ENCODE measurements at regions not wholly inside any gene's neighbourhood (a gene's known extent, or its start where the extent isn't known, plus 50 kb on each side); places are given as distances from the start of the nearest gene placed in this dataset.
"Not testable (repeated sequence)": the region's sequence is repeated elsewhere in the genome, so short reads cannot be mapped to it uniquely, and the experiment has no call there.

- no peak for TF ChIP-seq CTCF (IDR thresholded peaks at IDR 0.05; ENCODE audit: insufficient read depth, missing control alignments)
- DNase-seq (ENCODE audit: insufficient read length, low spot score), result no peak
These were observed 405.5 kb upstream of the ADGRB3 start for GRCh38 chr6:68229566-68229965.

GRCh38 chr6:68226460-68226859 lies 408.6 kb upstream of the ADGRB3 start:
- FAIRE-seq, result peak; percentile 60

More at GRCh38 chr6:68229566-68229965, 405.5 kb upstream of the ADGRB3 start:
- no peak for FAIRE-seq

GRCh38 chr6:68225729-68226128 lies 409.4 kb upstream of the ADGRB3 start:
- FAIRE-seq, result no peak
- no peak for TF ChIP-seq CTCF (IDR thresholded peaks at IDR 0.05; ENCODE audit: insufficient read depth, missing control alignments)
- no peak for DNase-seq (ENCODE audit: insufficient read length, low spot score)

More at GRCh38 chr6:68226460-68226859, 408.6 kb upstream of the ADGRB3 start:
- TF ChIP-seq CTCF (IDR thresholded peaks at IDR 0.05; ENCODE audit: insufficient read depth, missing control alignments), result peak; percentile 53
- DNase-seq (ENCODE audit: insufficient read length, low spot score), result no peak

GRCh38 chr6:68211242-68211795 lies 423.8 kb upstream of the ADGRB3 start:
- DNase-seq (ENCODE audit: insufficient read length, low spot score), result no peak
- TF ChIP-seq CTCF (IDR thresholded peaks at IDR 0.05; ENCODE audit: insufficient read depth, missing control alignments), result no peak
- no peak for FAIRE-seq

- DNase-seq (ENCODE audit: insufficient read length, low spot score); FAIRE-seq: not testable (repeated sequence)
These were observed 427.5 kb upstream of the ADGRB3 start for GRCh38 chr6:68207612-68208011.

- DNase-seq (ENCODE audit: insufficient read length, low spot score) (no peak), FAIRE-seq (no peak)
- TF ChIP-seq CTCF (IDR thresholded peaks at IDR 0.05; ENCODE audit: insufficient read depth, missing control alignments), result no peak
These were observed 434.2 kb upstream of the ADGRB3 start for GRCh38 chr6:68200929-68201328.

GRCh38 chr6:68197356-68197755 lies 437.7 kb upstream of the ADGRB3 start:
- FAIRE-seq (no peak), DNase-seq (ENCODE audit: insufficient read length, low spot score) (no peak)
- no peak for TF ChIP-seq CTCF (IDR thresholded peaks at IDR 0.05; ENCODE audit: insufficient read depth, missing control alignments)

- no peak for DNase-seq (ENCODE audit: insufficient read length, low spot score)
- no peak for FAIRE-seq
- peak; percentile 16 for TF ChIP-seq CTCF (IDR thresholded peaks at IDR 0.05; ENCODE audit: insufficient read depth, missing control alignments)
These were observed 438.4 kb upstream of the ADGRB3 start for GRCh38 chr6:68196645-68197044.

GRCh38 chr6:68195753-68196152 lies 439.3 kb upstream of the ADGRB3 start:
- DNase-seq (ENCODE audit: insufficient read length, low spot score); FAIRE-seq: not testable (repeated sequence)
